Osteocyte (in vitro differentiated cells): ENCODE measurements at regions not wholly inside any gene's neighbourhood (a gene's known extent, or its start where the extent isn't known, plus 50 kb on each side); places are given as distances from the start of the nearest gene placed in this dataset.
"Not testable (repeated sequence)": the region's sequence is repeated elsewhere in the genome, so short reads cannot be mapped to it uniquely, and the experiment has no call there.

Experiments
- DNase-seq: peaks from one replicate; pipeline ENCODE4 v3.0.0; 2021; ENCODE audit warnings: mixed read lengths; ENCODE audit not compliant: unreplicated experiment; ENCODE audit errors: extremely low spot score
- H3K27ac Mint-ChIP-seq: one replicate; pipeline ENCODE4 v1.8.0; 2021; ENCODE audit warnings: mild to moderate bottlenecking, mixed read lengths; ENCODE audit not compliant: unreplicated experiment
- H3K27me3 Mint-ChIP-seq: one replicate; pipeline ENCODE4 v1.8.0; 2021; ENCODE audit warnings: mixed read lengths; ENCODE audit not compliant: unreplicated experiment
- H3K36me3 Mint-ChIP-seq: one replicate; pipeline ENCODE4 v1.8.0; 2021; ENCODE audit warnings: mixed read lengths; ENCODE audit not compliant: unreplicated experiment
- H3K4me1 Mint-ChIP-seq: one replicate; pipeline ENCODE4 v1.8.0; 2021; ENCODE audit warnings: mixed read lengths; ENCODE audit not compliant: unreplicated experiment
- H3K4me3 Mint-ChIP-seq: one replicate; pipeline ENCODE4 v1.8.0; 2021; ENCODE audit warnings: mild to moderate bottlenecking, moderate library complexity, mixed read lengths; ENCODE audit not compliant: unreplicated experiment
- H3K9me3 Mint-ChIP-seq: one replicate; pipeline ENCODE4 v1.8.0; 2021; ENCODE audit warnings: mixed read lengths; ENCODE audit not compliant: unreplicated experiment

GRCh38 chr16:33646386-33646785 is 187.0 kb downstream of the TP53TG3F start:
- H3K9me3 Mint-ChIP-seq, H3K27me3 Mint-ChIP-seq, H3K36me3 Mint-ChIP-seq, H3K4me3 Mint-ChIP-seq, H3K27ac Mint-ChIP-seq, H3K4me1 Mint-ChIP-seq, DNase-seq: not testable (repeated sequence)

GRCh38 chr16:33655756-33656155 is 196.3 kb downstream of the TP53TG3F start:
- not testable (repeated sequence) for DNase-seq, H3K36me3 Mint-ChIP-seq, H3K4me1 Mint-ChIP-seq, H3K9me3 Mint-ChIP-seq, H3K27me3 Mint-ChIP-seq, H3K27ac Mint-ChIP-seq, H3K4me3 Mint-ChIP-seq

- not testable (repeated sequence) for H3K36me3 Mint-ChIP-seq, H3K27me3 Mint-ChIP-seq, H3K4me1 Mint-ChIP-seq, H3K4me3 Mint-ChIP-seq, DNase-seq, H3K9me3 Mint-ChIP-seq, H3K27ac Mint-ChIP-seq
Measured at GRCh38 chr16:33656394-33656793, 197.0 kb downstream of the TP53TG3F start.

- not testable (repeated sequence) for DNase-seq, H3K4me3 Mint-ChIP-seq, H3K4me1 Mint-ChIP-seq, H3K27me3 Mint-ChIP-seq, H3K36me3 Mint-ChIP-seq, H3K27ac Mint-ChIP-seq, H3K9me3 Mint-ChIP-seq
Measured at GRCh38 chr16:33657717-33658116, 198.3 kb downstream of the TP53TG3F start.

GRCh38 chr16:33680791-33681190 is 221.4 kb downstream of the TP53TG3F start:
- not testable (repeated sequence) for H3K9me3 Mint-ChIP-seq, H3K36me3 Mint-ChIP-seq, H3K27ac Mint-ChIP-seq, H3K4me3 Mint-ChIP-seq, H3K27me3 Mint-ChIP-seq, DNase-seq, H3K4me1 Mint-ChIP-seq

- not testable (repeated sequence) for H3K27me3 Mint-ChIP-seq, H3K4me1 Mint-ChIP-seq, DNase-seq, H3K27ac Mint-ChIP-seq, H3K4me3 Mint-ChIP-seq, H3K36me3 Mint-ChIP-seq
- H3K9me3 Mint-ChIP-seq = peaks cover 13% of the 10 kb centered on the region
Measured at GRCh38 chr16:33700320-33700719, 240.9 kb downstream of the TP53TG3F start.

- not testable (repeated sequence) for H3K27me3 Mint-ChIP-seq, DNase-seq, H3K9me3 Mint-ChIP-seq, H3K36me3 Mint-ChIP-seq, H3K27ac Mint-ChIP-seq, H3K4me1 Mint-ChIP-seq, H3K4me3 Mint-ChIP-seq
Measured at GRCh38 chr16:33706845-33707590, 247.6 kb downstream of the TP53TG3F start.

GRCh38 chr16:33707591-33707934 is 248.2 kb downstream of the TP53TG3F start:
- not testable (repeated sequence) for H3K27me3 Mint-ChIP-seq, DNase-seq, H3K27ac Mint-ChIP-seq, H3K9me3 Mint-ChIP-seq, H3K36me3 Mint-ChIP-seq, H3K4me3 Mint-ChIP-seq, H3K4me1 Mint-ChIP-seq

- H3K9me3 Mint-ChIP-seq, H3K27ac Mint-ChIP-seq, H3K4me1 Mint-ChIP-seq, H3K27me3 Mint-ChIP-seq, H3K4me3 Mint-ChIP-seq, DNase-seq, H3K36me3 Mint-ChIP-seq: not testable (repeated sequence)
Measured at GRCh38 chr16:33709856-33710695, 250.7 kb downstream of the TP53TG3F start.

- not testable (repeated sequence) for H3K4me3 Mint-ChIP-seq, H3K36me3 Mint-ChIP-seq, H3K27ac Mint-ChIP-seq, DNase-seq, H3K4me1 Mint-ChIP-seq, H3K27me3 Mint-ChIP-seq, H3K9me3 Mint-ChIP-seq
Measured at GRCh38 chr16:33710696-33711087, 251.3 kb downstream of the TP53TG3F start.

GRCh38 chr16:33711616-33712015 is 252.2 kb downstream of the TP53TG3F start:
- not testable (repeated sequence) for H3K27me3 Mint-ChIP-seq, H3K36me3 Mint-ChIP-seq, H3K27ac Mint-ChIP-seq, DNase-seq, H3K4me1 Mint-ChIP-seq, H3K4me3 Mint-ChIP-seq, H3K9me3 Mint-ChIP-seq

- not testable (repeated sequence) for H3K4me3 Mint-ChIP-seq, DNase-seq, H3K4me1 Mint-ChIP-seq, H3K27me3 Mint-ChIP-seq, H3K9me3 Mint-ChIP-seq, H3K27ac Mint-ChIP-seq, H3K36me3 Mint-ChIP-seq
Measured at GRCh38 chr16:33712308-33712707, 252.9 kb downstream of the TP53TG3F start.
